GM12872 (cell line): ENCODE measurements at regions not wholly inside any gene's neighbourhood (a gene's known extent, or its start where the extent isn't known, plus 50 kb on each side); places are given as distances from the start of the nearest gene placed in this dataset.

Experiments used
- TF ChIP-seq, protein P1 (sequence below): IDR thresholded peaks from 3 replicates; pipeline ENCODE4 v1.5.1; 2011; ENCODE audit warnings: low read depth, mild to moderate bottlenecking, low read length, moderate library complexity; ENCODE audit not compliant: insufficient read depth

DNA sequence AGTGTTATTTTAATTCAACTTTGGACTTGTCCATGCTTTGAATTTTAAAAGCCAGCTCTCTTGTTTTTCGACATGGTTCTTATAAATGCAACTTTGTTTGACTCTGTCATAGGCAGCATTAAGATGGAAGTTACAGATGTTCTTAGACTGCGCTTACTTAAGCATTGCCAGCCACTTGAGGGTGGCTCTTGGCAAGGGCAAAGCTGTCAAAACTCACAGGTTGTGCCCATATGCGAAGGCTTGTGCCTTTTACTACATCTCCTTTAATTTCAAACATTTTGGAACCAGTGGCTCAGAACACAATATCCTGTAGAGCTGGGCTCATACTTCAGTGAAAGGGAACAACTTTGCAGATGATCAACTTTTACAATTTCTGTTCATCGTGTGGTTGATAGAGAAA lies 135.5 kb downstream of the TRAM1L1 start:
- TF ChIP-seq, protein P1, sequence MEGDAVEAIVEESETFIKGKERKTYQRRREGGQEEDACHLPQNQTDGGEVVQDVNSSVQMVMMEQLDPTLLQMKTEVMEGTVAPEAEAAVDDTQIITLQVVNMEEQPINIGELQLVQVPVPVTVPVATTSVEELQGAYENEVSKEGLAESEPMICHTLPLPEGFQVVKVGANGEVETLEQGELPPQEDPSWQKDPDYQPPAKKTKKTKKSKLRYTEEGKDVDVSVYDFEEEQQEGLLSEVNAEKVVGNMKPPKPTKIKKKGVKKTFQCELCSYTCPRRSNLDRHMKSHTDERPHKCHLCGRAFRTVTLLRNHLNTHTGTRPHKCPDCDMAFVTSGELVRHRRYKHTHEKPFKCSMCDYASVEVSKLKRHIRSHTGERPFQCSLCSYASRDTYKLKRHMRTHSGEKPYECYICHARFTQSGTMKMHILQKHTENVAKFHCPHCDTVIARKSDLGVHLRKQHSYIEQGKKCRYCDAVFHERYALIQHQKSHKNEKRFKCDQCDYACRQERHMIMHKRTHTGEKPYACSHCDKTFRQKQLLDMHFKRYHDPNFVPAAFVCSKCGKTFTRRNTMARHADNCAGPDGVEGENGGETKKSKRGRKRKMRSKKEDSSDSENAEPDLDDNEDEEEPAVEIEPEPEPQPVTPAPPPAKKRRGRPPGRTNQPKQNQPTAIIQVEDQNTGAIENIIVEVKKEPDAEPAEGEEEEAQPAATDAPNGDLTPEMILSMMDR: no peak

DNA sequence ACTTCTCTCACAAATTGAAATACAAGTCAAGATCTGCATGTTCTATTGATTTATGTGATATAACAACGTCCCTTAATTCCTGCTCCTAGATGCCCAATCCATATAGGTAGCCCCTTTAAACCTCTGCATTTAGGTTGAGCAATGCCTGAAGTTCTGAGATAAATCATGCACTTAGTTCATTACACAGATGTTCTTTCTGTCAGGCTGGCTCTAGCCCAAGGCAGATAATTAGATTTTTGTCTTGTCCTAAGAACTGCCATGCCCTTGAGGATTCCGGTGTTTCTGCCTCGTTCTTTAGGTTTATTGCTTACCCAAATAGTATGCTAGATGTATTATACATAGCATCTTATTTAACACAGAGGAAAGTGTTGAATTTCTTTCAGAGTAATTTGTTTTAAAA lies 143.1 kb downstream of the TRAM1L1 start:
- TF ChIP-seq, protein P1: no peak

GRCh38 chr4:116930329-116930728 lies 155.0 kb downstream of the TRAM1L1 start:
- TF ChIP-seq, protein P1: no peak

- TF ChIP-seq, protein P1: no peak
Observed at GRCh38 chr4:116926631-116927295, 158.6 kb downstream of the TRAM1L1 start.

DNA sequence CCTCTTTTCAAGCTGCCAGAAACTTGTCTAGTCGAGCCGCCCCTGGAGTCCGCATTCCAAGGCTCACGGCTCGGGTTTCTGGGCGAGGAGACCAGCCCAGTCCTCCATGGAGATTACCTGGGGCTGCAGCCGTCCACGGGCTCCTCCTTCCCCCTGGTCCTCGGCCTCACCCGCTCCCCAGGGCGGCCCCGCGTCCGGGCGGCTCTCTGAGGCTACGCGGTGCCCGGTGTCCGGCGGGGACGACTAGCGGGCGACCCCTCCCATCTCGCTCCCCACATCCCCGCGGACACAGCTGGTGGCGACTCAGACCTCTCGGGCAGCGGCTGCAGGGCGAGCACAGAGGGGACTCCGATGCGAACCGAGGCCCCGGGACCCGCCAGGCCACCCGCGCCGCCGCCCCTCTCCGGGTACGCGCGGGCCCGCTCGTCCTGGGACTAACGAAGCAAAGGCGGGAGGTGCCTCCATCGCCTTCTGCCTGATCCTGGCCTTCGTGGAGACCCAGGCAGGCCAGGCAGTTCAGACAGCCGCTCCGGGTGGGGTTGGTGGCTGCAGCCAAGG lies 159.4 kb downstream of the TRAM1L1 start:
- TF ChIP-seq, protein P1: no peak

DNA sequence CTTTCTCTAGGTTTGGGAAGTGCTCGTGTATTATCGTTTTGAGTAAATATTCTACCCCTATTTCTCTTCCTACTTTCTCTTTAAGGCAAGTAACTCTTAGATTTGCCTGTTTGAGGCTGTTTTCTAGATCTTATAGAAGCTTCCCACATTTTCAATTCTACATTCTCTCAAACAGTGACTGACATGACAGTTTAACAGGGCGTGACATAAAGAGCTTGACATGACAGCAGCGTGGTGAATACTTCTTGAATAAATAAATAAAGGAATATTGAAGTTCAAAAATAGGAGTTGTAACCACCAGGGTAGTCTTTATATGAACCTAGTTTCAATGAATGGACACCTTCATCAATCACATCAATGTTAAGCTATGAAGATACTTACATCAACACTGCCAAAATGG lies 162.0 kb downstream of the TRAM1L1 start:
- TF ChIP-seq, protein P1: no peak

- TF ChIP-seq, protein P1: no peak
Observed at GRCh38 chr4:116913451-116913850, 171.9 kb downstream of the TRAM1L1 start.

DNA sequence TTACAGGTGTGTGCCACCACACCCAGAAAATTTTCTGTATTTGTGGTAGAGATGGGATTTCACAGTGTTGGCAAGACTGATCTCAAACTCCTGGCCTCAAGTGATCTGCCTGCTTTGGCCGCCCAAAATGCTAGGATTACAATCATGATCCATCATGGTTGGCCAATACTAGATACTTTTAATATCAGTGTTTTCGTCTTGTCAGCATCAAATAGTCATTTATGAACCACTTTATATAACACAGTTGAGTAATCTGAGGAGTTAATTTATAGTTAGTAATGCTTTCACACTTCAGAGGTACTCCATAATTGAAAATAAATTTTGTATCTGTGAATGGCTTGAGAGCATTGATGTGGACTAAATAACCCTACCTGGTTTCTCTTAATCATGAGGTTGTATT lies 178.6 kb downstream of the TRAM1L1 start:
- TF ChIP-seq, protein P1: no peak
